GM19328 (cell line): ENCODE measurements at regions not wholly inside any gene's neighbourhood (a gene's known extent, or its start where the extent isn't known, plus 50 kb on each side); places are given as distances from the start of the nearest gene placed in this dataset.

ENCODE experiments used
- ATAC-seq: cut with Tn5 transposase; IDR thresholded peaks from one replicate; pipeline ENCODE4 v1.9.1; 2021; ENCODE audit warnings: mild to moderate bottlenecking, moderate library complexity; ENCODE audit not compliant: unreplicated experiment

DNA sequence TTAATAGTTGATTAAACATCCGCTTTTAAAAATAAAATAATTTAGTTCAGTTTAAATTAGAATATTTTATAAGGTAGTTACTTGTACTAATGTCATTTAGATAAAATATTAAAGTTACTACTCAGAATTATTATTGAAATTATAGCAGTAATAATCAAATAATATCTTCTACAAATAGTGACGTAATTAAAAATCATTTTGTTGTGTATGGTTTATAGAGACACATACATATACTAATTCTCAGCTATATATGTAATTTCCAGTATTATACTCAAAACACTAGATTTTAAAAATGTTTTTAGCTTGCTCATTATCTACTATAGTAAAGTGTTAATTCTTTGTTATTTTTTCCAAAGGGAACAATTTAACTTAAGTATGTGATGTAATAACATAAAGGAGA, 435.2 kb upstream of the MANEA start:
- ATAC-seq: no peak

DNA sequence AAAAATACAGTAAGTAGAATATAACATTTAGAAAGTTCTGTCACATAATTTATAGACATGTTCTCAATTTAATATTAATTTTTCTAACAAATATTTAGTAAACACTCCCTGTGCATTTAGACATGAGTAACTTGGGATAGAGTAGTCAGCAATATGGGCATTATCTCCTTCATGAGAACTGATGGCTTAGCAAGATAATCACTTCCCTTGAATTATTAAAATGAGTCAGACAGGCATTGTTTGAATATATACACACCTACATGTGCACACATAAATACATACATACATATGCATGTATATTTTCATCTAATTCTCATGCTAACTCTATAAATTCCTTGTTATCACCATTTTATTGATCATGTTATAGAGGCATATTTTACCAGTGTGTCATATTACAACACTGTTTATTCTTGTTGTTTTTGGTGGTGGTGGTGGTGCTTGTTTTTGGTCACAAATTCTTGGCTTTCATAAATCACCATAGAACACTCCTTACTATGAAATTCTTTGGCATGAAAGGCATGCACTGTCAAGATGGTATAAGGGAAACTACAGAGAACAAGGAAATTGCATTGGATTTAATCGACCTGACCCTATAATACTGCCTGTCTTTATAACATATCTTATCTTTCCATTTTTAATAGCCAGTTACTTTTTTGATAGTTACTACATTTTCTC, 434.5 kb upstream of the MANEA start:
- no peak for ATAC-seq

DNA sequence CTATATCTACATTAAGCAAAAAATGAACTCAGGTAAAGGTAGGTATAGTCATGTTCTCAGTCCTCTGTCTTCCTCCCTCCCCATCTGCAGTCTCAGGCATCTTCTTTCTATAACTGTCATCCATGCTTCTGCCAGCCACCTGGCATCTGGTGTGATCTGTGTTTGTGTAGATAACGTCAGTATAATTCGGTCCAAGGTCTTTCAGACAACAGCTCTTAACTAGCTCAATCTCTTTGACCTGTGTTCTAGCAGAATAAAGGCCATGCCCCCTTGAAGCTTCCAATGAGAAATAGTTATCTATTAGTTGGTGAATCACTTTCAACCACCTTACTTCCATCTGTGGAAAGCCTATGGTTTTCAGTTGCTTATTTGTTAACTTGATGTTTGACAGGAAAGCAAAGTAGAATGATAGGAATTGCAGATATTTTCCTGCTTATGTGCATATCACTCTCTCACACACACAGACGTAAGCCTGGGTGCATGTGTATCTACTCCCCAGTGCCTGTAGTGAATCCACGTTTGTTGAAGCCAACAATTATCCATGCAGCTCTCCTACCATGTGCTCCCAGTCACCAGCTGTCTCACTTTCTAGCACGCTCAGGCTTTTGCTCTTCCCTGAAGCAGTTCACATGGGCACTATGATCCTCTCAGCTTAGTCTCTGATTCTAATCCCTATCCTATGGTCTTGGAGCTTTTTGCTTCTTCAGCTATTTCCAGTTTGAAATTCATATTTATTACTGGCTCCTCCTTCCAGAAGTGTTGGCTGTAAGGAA, 433.7 kb upstream of the MANEA start:
- ATAC-seq: no peak

DNA sequence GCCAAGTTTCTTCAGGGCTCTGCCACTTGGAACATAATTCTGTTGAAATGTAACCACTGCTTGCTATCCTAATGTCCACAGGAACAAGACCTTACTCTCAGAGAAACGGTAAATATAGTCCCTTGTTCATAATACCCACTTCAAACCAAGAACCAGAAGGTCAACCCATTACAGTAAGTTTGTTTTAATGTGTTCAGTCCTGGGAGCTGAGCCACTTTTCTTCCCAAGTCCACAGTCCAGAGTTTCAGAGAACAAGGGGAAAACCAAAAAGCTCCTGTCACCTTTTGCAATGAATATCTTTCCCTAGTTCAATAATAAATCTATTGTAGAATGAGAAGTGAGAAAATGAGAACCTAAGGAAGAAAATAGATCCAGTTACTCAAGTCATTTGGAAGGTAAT, 431.9 kb upstream of the MANEA start:
- no peak for ATAC-seq

GRCh38 chr6:95159557-95159956, 417.8 kb upstream of the MANEA start:
- no peak for ATAC-seq

- ATAC-seq: no peak
These were observed 407.6 kb upstream of the MANEA start for GRCh38 chr6:95169775-95170174.

DNA sequence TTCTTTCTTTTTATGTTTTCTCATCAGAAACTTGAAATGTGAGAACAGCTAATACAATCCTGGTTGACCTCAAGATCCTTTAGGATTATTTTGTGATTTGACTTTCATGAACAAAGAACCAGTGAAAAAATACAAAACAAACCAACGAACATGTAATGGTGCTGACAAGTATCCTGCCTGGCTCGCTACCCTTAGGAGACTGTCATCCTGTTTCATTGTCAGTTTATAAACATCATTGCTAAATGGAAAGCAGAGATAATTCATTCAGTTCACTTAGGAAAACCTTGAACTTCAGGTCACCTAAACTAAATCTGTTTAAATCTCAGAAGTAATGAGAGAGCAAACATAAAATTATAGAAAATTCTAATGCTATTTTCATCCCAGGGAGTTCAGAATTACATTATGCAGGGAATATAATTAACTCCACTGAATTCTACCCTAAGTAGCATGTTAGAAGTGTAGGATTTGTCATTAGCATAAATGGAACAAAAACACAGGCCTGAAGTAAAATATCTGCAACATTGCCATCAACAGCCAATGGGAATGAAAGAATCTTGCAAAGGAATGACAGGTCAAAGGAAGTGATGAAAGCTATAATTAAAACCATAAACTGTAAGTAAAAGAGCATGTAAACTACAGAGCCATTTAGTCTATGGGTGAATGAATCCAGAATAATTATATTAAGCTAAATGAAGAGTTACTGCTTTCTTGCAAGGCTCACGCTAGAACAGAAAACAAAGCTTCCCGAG, 401.2 kb upstream of the MANEA start:
- no peak for ATAC-seq

DNA sequence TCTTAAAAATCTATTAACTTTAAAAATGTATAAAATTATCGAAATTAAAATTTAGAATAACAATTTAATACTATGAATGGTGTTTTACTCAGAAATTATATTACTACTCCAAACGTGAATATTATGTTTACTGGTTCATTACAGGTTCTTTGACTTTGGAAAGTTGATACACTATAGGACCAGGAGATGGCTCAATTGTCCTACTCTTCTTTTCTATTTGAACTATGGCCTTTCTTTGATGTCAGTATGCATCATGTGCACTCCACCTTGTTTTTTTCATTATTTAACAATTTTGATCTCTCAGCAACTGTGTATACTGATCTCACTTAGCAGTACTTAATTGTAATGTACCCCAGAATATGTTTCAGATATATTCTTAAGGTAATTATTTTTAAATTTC, 391.5 kb upstream of the MANEA start:
- ATAC-seq: no peak

- ATAC-seq: no peak
These were observed 390.6 kb upstream of the MANEA start for GRCh38 chr6:95186710-95187109.

- ATAC-seq: no peak
These were observed 379.7 kb upstream of the MANEA start for GRCh38 chr6:95197590-95197989.

- peak; percentile 93 for ATAC-seq
These were observed 374.1 kb upstream of the MANEA start for GRCh38 chr6:95203153-95203754.

GRCh38 chr6:95204178-95204577, 373.2 kb upstream of the MANEA start:
- ATAC-seq: no peak

GRCh38 chr6:95208621-95209020, 368.7 kb upstream of the MANEA start:
- no peak for ATAC-seq

GRCh38 chr6:95209074-95209473, 368.3 kb upstream of the MANEA start:
- ATAC-seq: no peak

- ATAC-seq: no peak
These were observed 360.8 kb upstream of the MANEA start for GRCh38 chr6:95216555-95216954.

DNA sequence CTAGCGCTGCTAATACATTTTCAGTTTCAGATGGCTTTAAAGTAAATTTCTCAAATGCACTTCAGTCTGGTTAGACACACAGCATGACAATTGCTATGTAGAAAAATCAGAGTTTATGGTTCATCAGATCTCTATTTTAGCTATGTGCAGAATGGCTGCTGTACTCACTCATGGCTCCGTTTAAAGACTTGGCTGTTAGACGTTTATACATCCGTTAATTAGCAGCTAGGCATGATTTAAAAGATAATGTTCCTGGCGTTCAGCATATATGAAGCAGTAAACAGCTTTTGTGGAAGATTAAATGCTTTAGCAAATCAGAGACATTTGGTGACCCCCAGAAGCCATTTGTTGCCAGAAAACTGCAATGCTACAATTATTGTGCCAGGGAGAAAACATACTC, 350.0 kb upstream of the MANEA start:
- ATAC-seq: no peak

GRCh38 chr6:95228636-95229035, 348.7 kb upstream of the MANEA start:
- ATAC-seq: no peak

GRCh38 chr6:95230071-95230740, 347.1 kb upstream of the MANEA start:
- ATAC-seq: no peak

GRCh38 chr6:95231416-95231815, 345.9 kb upstream of the MANEA start:
- no peak for ATAC-seq

DNA sequence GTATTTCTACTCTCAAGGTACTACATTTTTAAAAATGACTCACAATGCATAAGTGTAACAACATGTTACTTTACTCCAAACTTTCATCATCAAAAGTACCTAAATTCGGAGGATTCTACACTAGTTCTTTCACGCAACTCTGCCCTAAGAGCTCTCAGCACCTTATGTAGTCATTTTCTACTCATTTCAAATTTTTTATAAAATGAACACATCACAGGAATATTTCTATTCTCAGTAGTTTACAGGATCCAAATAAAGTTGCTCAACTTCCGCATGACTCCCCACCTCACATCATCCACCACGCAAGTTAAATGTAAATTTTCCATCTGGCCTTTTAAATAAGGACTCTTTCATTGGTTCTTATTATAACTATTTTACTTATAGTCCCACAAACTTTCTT, 344.9 kb upstream of the MANEA start:
- ATAC-seq: no peak

- ATAC-seq: no peak
These were observed 343.5 kb upstream of the MANEA start for GRCh38 chr6:95233879-95234278.
